ENCODE measurements at regions not wholly inside any gene's neighbourhood (a gene's known extent, or its start where the extent isn't known, plus 50 kb on each side); places are given as distances from the start of the nearest gene placed in this dataset.
"Not testable (repeated sequence)": the region's sequence is repeated elsewhere in the genome, so short reads cannot be mapped to it uniquely, and the experiment has no call there.

- not testable (repeated sequence) for DNase-seq (ENCODE audit: low read depth in 4 of 6, low spot score in 6 of 6)
These were observed 51.6 kb upstream of the MAP4K4 start for GRCh38 chr2:101645886-101646285.

DNA sequence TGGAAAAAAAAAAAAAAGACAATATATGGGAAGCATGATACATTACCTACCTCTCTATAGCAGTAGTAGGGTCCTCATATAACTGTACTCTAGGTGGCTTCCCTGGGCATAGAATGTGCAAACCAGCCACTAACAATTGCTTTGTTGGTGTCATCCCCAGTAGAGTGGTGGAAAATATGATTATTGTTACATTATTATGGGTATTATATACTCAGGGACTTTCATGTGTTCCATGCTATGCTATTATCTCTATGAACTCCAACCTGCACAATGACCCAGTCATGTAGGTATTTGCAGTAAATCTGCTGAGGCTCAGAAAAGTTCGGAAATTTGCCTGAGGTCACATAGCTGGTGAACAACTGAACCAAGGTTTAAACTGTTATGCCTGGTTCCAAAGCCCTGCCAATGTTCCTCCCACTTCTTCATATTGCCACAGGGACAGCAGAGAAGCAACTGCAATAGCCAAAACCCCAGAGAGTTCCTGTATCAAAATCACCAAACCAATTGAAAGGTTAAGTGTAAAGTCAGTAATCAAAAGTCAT lies 52.6 kb upstream of the MAP4K4 start:
- H3K36me3 ChIP-seq (ENCODE audit: control insufficient read depth, insufficient read depth, low read length), result no peaks in the 10 kb centered on the region
- no peaks in the 10 kb centered on the region for H3K9me3 ChIP-seq (ENCODE audit: control insufficient read depth, insufficient read depth, low read length)
- H3K27ac ChIP-seq (ENCODE audit: low read depth, low read length), result no peak overlapping the region
- no CpG with 5 or more reads among the region's 1 CpG for WGBS (ENCODE audit: insufficient coverage)
- DNase-seq (ENCODE audit: low read depth in 4 of 6, low spot score in 6 of 6), result no peak
- H3K4me3 ChIP-seq (ENCODE audit: low read depth, low read length), result no peak overlapping the region
- H3K4me1 ChIP-seq (ENCODE audit: control insufficient read depth, insufficient read depth, low read length), result no peaks in the 10 kb centered on the region
- no peaks in the 10 kb centered on the region for H3K27me3 ChIP-seq (ENCODE audit: control insufficient read depth, insufficient read depth, low read length)

More at GRCh38 chr2:101645886-101646285, 51.6 kb upstream of the MAP4K4 start:
- not testable (repeated sequence) for H3K27me3 ChIP-seq (ENCODE audit: control insufficient read depth, insufficient read depth, low read length); H3K4me1 ChIP-seq (ENCODE audit: control insufficient read depth, insufficient read depth, low read length); H3K36me3 ChIP-seq (ENCODE audit: control insufficient read depth, insufficient read depth, low read length); H3K4me3 ChIP-seq (ENCODE audit: low read depth, low read length); H3K27ac ChIP-seq (ENCODE audit: low read depth, low read length); H3K9me3 ChIP-seq (ENCODE audit: control insufficient read depth, insufficient read depth, low read length)
- 100% methylated on average over 4 of the region's 7 CpGs for WGBS (ENCODE audit: insufficient coverage)

- Histone ChIP-seq H3K36me3 (ENCODE audit: control insufficient read depth, insufficient read depth, low read length) (no peaks in the 10 kb centered on the region), H3K9me3 (ENCODE audit: control insufficient read depth, insufficient read depth, low read length) (no peaks in the 10 kb centered on the region)
- 92% methylated on average over 1 of the region's 1 CpG for WGBS (ENCODE audit: insufficient coverage)
These were observed 54.4 kb upstream of the MAP4K4 start for GRCh38 chr2:101643004-101643524.

DNA sequence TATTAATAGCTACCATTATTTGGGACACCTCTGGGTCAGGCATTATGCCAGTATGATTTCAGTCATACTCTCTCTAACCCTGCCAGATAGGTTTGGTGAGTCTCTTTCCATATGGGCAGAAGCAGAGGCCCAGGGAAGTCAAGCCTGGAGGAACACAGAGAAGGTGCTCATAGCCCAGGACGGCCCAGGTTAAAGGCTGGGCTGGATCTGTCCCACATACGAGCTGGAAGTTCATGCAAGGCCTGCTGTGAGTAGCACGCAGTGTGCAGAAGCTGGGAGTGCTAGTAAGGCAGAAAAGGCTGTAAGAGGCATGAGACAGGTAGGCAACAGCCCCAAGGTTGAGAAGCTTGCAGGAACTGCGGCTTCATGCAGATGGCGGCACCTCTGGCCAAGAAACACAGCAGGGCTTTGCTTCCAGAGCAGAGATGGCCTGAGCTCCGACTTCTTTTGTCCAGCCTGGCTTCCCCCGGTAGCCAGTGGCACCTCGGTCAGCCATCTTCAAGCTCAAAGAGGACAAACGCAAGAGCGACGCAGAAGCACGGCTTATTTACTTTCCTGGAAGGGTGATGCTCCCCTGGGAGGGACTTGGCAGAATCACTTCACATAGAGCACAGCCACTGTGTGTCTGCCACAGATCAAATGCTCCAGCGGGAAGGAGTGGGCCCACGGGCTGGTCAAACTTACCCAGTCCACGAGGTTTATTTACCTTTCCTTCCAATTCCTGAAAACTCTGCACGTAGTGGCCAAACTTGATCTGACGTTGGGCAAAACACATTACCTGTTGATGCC lies 58.5 kb upstream of the MAP4K4 start:
- Histone ChIP-seq H3K4me1 (ENCODE audit: control insufficient read depth, insufficient read depth, low read length) (no peaks in the 10 kb centered on the region), H3K36me3 (ENCODE audit: control insufficient read depth, insufficient read depth, low read length) (no peaks in the 10 kb centered on the region), H3K27ac (ENCODE audit: low read depth, low read length) (no peak overlapping the region), H3K9me3 (ENCODE audit: control insufficient read depth, insufficient read depth, low read length) (no peaks in the 10 kb centered on the region), H3K27me3 (ENCODE audit: control insufficient read depth, insufficient read depth, low read length) (no peaks in the 10 kb centered on the region), H3K4me3 (ENCODE audit: low read depth, low read length) (no peak overlapping the region)
- DNase-seq (ENCODE audit: low read depth in 4 of 6, low spot score in 6 of 6), result no peak
- 88% methylated on average over 17 of the region's 17 CpGs for WGBS (ENCODE audit: insufficient coverage)

More at GRCh38 chr2:101643004-101643524, 54.4 kb upstream of the MAP4K4 start:
- no peaks in the 10 kb centered on the region for H3K4me1 ChIP-seq (ENCODE audit: control insufficient read depth, insufficient read depth, low read length)
- H3K27me3 ChIP-seq (ENCODE audit: control insufficient read depth, insufficient read depth, low read length), result no peaks in the 10 kb centered on the region
- H3K4me3 ChIP-seq (ENCODE audit: low read depth, low read length), result no peak overlapping the region
- DNase-seq (ENCODE audit: low read depth in 4 of 6, low spot score in 6 of 6), result no peak
- no peak overlapping the region for H3K27ac ChIP-seq (ENCODE audit: low read depth, low read length)

DNA sequence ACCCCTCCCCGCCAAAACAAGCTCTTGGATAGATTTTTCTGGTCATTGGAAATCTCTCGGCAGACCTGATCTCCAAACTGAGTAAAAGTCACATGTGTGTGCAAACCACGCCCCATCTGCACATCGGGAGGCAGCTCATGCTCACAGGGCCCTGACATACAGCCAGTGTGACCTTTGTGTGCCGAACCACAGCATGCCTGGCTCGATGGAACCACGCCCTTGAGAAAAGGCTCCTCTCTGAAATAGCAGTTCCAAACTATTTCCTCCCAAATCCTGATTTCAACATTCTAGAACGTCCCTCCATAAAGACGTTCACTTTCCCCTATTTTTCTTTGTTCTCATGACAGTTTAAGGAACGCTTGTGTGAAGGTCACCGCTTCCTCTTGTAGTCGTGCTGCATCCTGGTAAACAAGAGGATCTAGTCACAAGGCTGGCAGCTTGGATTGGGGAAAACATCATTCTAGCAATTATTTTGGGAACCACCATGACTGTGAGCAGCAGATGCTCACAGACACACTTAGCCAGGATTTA lies 59.3 kb upstream of the MAP4K4 start:
- Histone ChIP-seq H3K27ac (ENCODE audit: low read depth, low read length) (no peak overlapping the region), H3K4me3 (ENCODE audit: low read depth, low read length) (no peak overlapping the region), H3K9me3 (ENCODE audit: control insufficient read depth, insufficient read depth, low read length) (no peaks in the 10 kb centered on the region), H3K4me1 (ENCODE audit: control insufficient read depth, insufficient read depth, low read length) (no peaks in the 10 kb centered on the region), H3K27me3 (ENCODE audit: control insufficient read depth, insufficient read depth, low read length) (no peaks in the 10 kb centered on the region), H3K36me3 (ENCODE audit: control insufficient read depth, insufficient read depth, low read length) (no peaks in the 10 kb centered on the region)
- peak in 1 of 6 donors; percentile 11 for DNase-seq (ENCODE audit: low read depth in 4 of 6, low spot score in 6 of 6)
- WGBS (ENCODE audit: insufficient coverage), result 77% methylated on average over 11 of the region's 12 CpGs

- WGBS (ENCODE audit: insufficient coverage), result 88% methylated on average over 16 of the region's 18 CpGs
- no peaks in the 10 kb centered on the region for H3K9me3 ChIP-seq (ENCODE audit: control insufficient read depth, insufficient read depth, low read length)
- H3K4me1 ChIP-seq (ENCODE audit: control insufficient read depth, insufficient read depth, low read length), result no peaks in the 10 kb centered on the region
- H3K27ac ChIP-seq (ENCODE audit: low read depth, low read length), result no peak overlapping the region
- no peaks in the 10 kb centered on the region for H3K36me3 ChIP-seq (ENCODE audit: control insufficient read depth, insufficient read depth, low read length)
- H3K27me3 ChIP-seq (ENCODE audit: control insufficient read depth, insufficient read depth, low read length), result no peaks in the 10 kb centered on the region
- H3K4me3 ChIP-seq (ENCODE audit: low read depth, low read length), result no peak overlapping the region
- DNase-seq (ENCODE audit: low read depth in 4 of 6, low spot score in 6 of 6), result no peak
These were observed 67.1 kb upstream of the MAP4K4 start for GRCh38 chr2:101630224-101630949.

GRCh38 chr2:101628030-101628392 lies 69.5 kb upstream of the MAP4K4 start:
- no peak for DNase-seq (ENCODE audit: low read depth in 4 of 6, low spot score in 6 of 6)
- H3K4me3 ChIP-seq (ENCODE audit: low read depth, low read length), result no peak overlapping the region
- 94% methylated on average over 7 of the region's 16 CpGs for WGBS (ENCODE audit: insufficient coverage)

GRCh38 chr2:101627285-101628029 lies 70.0 kb upstream of the MAP4K4 start:
- WGBS (ENCODE audit: insufficient coverage), result 93% methylated on average over 14 of the region's 14 CpGs
- DNase-seq (ENCODE audit: low read depth in 4 of 6, low spot score in 6 of 6), result no peak
- no peaks in the 10 kb centered on the region for H3K9me3 ChIP-seq (ENCODE audit: control insufficient read depth, insufficient read depth, low read length)
- H3K27ac ChIP-seq (ENCODE audit: low read depth, low read length), result no peak overlapping the region
- no peaks in the 10 kb centered on the region for H3K4me1 ChIP-seq (ENCODE audit: control insufficient read depth, insufficient read depth, low read length)
- H3K36me3 ChIP-seq (ENCODE audit: control insufficient read depth, insufficient read depth, low read length), result no peaks in the 10 kb centered on the region
- H3K4me3 ChIP-seq (ENCODE audit: low read depth, low read length), result no peak overlapping the region
- H3K27me3 ChIP-seq (ENCODE audit: control insufficient read depth, insufficient read depth, low read length), result no peaks in the 10 kb centered on the region

More at GRCh38 chr2:101628030-101628392, 69.5 kb upstream of the MAP4K4 start:
- H3K9me3 ChIP-seq (ENCODE audit: control insufficient read depth, insufficient read depth, low read length), result no peaks in the 10 kb centered on the region
- H3K27ac ChIP-seq (ENCODE audit: low read depth, low read length), result no peak overlapping the region
- H3K4me1 ChIP-seq (ENCODE audit: control insufficient read depth, insufficient read depth, low read length), result no peaks in the 10 kb centered on the region
- H3K36me3 ChIP-seq (ENCODE audit: control insufficient read depth, insufficient read depth, low read length), result no peaks in the 10 kb centered on the region
- no peaks in the 10 kb centered on the region for H3K27me3 ChIP-seq (ENCODE audit: control insufficient read depth, insufficient read depth, low read length)

- 100% methylated on average over 3 of the region's 8 CpGs for WGBS (ENCODE audit: insufficient coverage)
- not testable (repeated sequence) for H3K27me3 ChIP-seq (ENCODE audit: control insufficient read depth, insufficient read depth, low read length); DNase-seq (ENCODE audit: low read depth in 4 of 6, low spot score in 6 of 6); H3K36me3 ChIP-seq (ENCODE audit: control insufficient read depth, insufficient read depth, low read length); H3K4me1 ChIP-seq (ENCODE audit: control insufficient read depth, insufficient read depth, low read length); H3K27ac ChIP-seq (ENCODE audit: low read depth, low read length); H3K4me3 ChIP-seq (ENCODE audit: low read depth, low read length); H3K9me3 ChIP-seq (ENCODE audit: control insufficient read depth, insufficient read depth, low read length)
These were observed 71.7 kb upstream of the MAP4K4 start for GRCh38 chr2:101625814-101626213.
